ENCODE measurements at regions not wholly inside any gene's neighbourhood (a gene's known extent, or its start where the extent isn't known, plus 50 kb on each side); places are given as distances from the start of the nearest gene placed in this dataset.

DNA sequence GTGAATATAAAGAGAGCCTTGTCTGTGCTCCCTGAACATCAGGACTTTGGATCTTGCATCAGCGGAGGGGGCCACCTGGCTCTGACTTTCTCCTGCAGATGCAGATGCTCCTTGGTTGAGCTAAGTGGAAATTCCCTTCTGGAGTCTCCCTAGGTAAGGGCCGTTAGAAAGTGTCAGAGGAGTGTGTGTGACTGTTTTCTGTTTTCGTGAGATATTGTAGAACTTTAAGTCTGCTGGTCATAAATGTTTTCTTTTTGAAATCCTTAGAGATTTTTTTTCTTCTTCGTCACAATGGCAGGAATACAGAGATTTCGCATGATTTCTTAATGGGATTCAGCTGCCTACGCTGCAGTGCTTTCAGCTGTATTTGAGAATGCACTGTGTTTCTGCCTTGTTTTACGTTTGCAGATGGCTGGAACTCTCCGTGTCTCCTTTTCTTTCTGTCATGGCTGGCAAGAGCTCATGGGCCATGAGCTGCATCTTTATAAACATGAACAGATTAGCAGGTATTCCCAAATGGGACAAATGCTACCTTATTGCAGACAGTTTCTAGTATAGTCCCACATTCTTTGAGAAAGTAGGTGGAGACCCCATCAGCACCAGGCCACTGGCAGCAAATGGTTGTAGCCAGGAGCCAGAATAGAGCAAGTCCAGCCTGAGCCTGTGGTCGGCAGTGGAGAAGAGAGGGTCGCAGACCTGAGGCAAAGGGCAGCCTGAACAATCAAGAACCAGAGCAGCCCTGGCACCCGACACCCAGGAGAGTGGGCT is 76.2 kb upstream of the FRMD6 start:
- Histone ChIP-seq H3K27ac (no peak overlapping the region), H3K4me1 (no peaks in the 10 kb centered on the region), H3K27me3 (no peaks in the 10 kb centered on the region), H3K9me3 (no peaks in the 10 kb centered on the region), H3K4me3 (no peak overlapping the region), H3K36me3 (no peaks in the 10 kb centered on the region)
- in situ Hi-C loops (cut with MboI; ENCODE audit: low sequenced_read_pairs in 4 of 4) = no loop called here
- ATAC-seq (no peak), DNase-seq (no peak)
- TF ChIP-seq POLR2A (IDR thresholded peaks at IDR 0.05) = no peak
- TF ChIP-seq, protein P1, sequence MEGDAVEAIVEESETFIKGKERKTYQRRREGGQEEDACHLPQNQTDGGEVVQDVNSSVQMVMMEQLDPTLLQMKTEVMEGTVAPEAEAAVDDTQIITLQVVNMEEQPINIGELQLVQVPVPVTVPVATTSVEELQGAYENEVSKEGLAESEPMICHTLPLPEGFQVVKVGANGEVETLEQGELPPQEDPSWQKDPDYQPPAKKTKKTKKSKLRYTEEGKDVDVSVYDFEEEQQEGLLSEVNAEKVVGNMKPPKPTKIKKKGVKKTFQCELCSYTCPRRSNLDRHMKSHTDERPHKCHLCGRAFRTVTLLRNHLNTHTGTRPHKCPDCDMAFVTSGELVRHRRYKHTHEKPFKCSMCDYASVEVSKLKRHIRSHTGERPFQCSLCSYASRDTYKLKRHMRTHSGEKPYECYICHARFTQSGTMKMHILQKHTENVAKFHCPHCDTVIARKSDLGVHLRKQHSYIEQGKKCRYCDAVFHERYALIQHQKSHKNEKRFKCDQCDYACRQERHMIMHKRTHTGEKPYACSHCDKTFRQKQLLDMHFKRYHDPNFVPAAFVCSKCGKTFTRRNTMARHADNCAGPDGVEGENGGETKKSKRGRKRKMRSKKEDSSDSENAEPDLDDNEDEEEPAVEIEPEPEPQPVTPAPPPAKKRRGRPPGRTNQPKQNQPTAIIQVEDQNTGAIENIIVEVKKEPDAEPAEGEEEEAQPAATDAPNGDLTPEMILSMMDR (IDR thresholded peaks at IDR 0.05 in 4 of 5, conservative IDR thresholded peaks at IDR 0.05 in 1 of 5) = no peak
- intact Hi-C loops (cut with DNase I; ENCODE audit: low total_unique reads) = no loop called here

DNA sequence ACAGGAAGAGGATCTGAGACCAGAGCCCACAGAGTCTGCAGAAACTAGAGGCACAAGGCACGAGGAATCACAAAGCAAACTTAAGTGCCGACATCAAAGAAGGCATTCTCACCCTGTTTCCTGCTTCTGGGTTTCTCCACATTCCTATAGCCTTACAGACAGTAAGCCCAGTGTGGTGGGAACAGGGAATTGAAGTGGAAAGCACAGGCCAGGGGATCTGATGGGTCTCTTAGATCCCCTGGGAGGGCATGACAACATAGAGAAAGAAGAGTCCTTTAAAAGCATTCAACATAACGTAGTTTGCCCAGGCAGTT is 75.6 kb upstream of the FRMD6 start:
- DNase-seq (no peak), ATAC-seq (no peak)
- Histone ChIP-seq H3K27ac (no peak overlapping the region), H3K4me1 (no peaks in the 10 kb centered on the region), H3K27me3 (no peaks in the 10 kb centered on the region), H3K36me3 (no peaks in the 10 kb centered on the region), H3K4me3 (no peak overlapping the region), H3K9me3 (no peaks in the 10 kb centered on the region)
- in situ Hi-C loops (cut with MboI; ENCODE audit: low sequenced_read_pairs in 4 of 4) (no loop called here), intact Hi-C loops (cut with DNase I; ENCODE audit: low total_unique reads) (no loop called here)
- TF ChIP-seq, protein P1 (IDR thresholded peaks at IDR 0.05 in 4 of 5, conservative IDR thresholded peaks at IDR 0.05 in 1 of 5) = no peak
- no peak for TF ChIP-seq POLR2A (IDR thresholded peaks at IDR 0.05)

DNA sequence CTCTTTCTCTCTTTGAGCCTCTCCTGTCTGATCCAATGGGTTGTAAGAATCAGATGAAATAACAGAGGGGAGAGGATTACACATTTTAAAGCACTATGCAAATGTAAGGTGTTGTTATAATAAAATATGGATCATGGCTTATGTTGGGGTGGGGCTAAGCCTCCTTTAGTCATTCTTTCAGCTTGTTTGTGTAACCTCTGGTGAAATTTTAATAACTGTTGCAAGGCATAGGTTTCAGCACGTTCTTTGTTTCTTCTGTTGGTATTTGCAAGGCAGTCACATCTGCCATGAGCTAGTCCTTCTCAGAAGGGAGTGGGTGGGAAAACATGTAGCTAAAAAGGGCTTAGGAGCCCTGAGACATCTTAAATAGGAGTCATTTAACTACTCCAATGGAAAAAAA is 74.8 kb upstream of the FRMD6 start:
- no peak overlapping the region for H3K27ac ChIP-seq
- in situ Hi-C loops (cut with MboI; ENCODE audit: low sequenced_read_pairs in 4 of 4) (no loop called here), intact Hi-C loops (cut with DNase I; ENCODE audit: low total_unique reads) (no loop called here)
- no peak for DNase-seq
- no peak for TF ChIP-seq POLR2A (IDR thresholded peaks at IDR 0.05)
- TF ChIP-seq, protein P1 (IDR thresholded peaks at IDR 0.05 in 4 of 5, conservative IDR thresholded peaks at IDR 0.05 in 1 of 5) = no peak
- H3K4me3 ChIP-seq = no peak overlapping the region
- ATAC-seq = no peak
- no peaks in the 10 kb centered on the region for H3K27me3 ChIP-seq
- no peaks in the 10 kb centered on the region for H3K36me3 ChIP-seq
- H3K9me3 ChIP-seq = no peaks in the 10 kb centered on the region
- H3K4me1 ChIP-seq = no peaks in the 10 kb centered on the region

DNA sequence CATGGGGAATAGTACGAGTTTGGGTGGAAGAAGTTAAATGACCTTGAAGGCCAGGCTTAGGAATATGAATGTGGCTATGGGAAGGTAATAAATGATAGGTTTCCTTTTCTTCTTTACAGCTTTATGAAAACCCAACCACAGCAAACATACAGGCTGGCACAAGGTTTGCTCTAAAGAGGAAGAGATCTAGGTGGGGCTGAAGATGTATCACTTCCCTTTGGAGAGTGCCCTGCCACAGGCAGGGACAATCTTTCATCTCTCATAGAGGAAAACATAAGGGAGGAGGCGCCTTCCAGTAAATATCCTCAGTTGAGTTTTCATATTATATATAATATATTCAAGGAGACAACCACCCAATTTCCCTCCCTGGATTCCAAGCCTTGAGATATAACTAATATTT is 72.9 kb upstream of the FRMD6 start:
- Histone ChIP-seq H3K4me3 (no peak overlapping the region), H3K36me3 (no peaks in the 10 kb centered on the region), H3K27ac (no peak overlapping the region), H3K4me1 (no peaks in the 10 kb centered on the region), H3K27me3 (no peaks in the 10 kb centered on the region), H3K9me3 (no peaks in the 10 kb centered on the region)
- intact Hi-C loops (cut with DNase I; ENCODE audit: low total_unique reads) = no loop called here
- no peak for ATAC-seq
- DNase-seq = no peak
- in situ Hi-C loops (cut with MboI; ENCODE audit: low sequenced_read_pairs in 4 of 4) = no loop called here
- no peak for TF ChIP-seq POLR2A (IDR thresholded peaks at IDR 0.05)
- TF ChIP-seq, protein P1 (IDR thresholded peaks at IDR 0.05 in 4 of 5, conservative IDR thresholded peaks at IDR 0.05 in 1 of 5) = no peak

Data from gastrocnemius medialis (tissue), 4 donors.